Liver (tissue), 3 donors: ENCODE measurements at regions not wholly inside any gene's neighbourhood (a gene's known extent, or its start where the extent isn't known, plus 50 kb on each side); places are given as distances from the start of the nearest gene placed in this dataset.

ENCODE experiments used
- CTCF ChIP-seq: fragments of 150-350 bp; IDR thresholded peaks from 2 replicates; pipeline ENCODE4 v1.5.1; 2017; ENCODE audit warnings: improper control_type of control experiment, low read depth, low read length; ENCODE audit not compliant: missing input control
- EGR1 ChIP-seq, 2 donors: IDR thresholded peaks; 2 replicates each; pipeline ENCODE4 v1.6.1; 2016 to 2018; ENCODE audit warnings: antibody characterized with exemption in 2 of 2, low read depth in 2 of 2
- FOXA1 ChIP-seq: IDR thresholded peaks from 2 replicates; pipeline ENCODE4 v1.6.1; 2016; ENCODE audit warnings: antibody characterized with exemption
- GABPA ChIP-seq, 2 donors: IDR thresholded peaks in 1 of 2; conservative IDR thresholded peaks in 1 of 2; 2 replicates each; pipeline ENCODE4 v1.6.1; 2016; ENCODE audit warnings: antibody characterized with exemption in 2 of 2, mild to moderate bottlenecking in 1 of 2, moderate library complexity in 1 of 2
- JUND ChIP-seq, 2 donors: IDR thresholded peaks; 2 replicates each; pipeline ENCODE4 v1.6.1; 2016; ENCODE audit warnings: antibody characterized with exemption in 2 of 2
- MAX ChIP-seq: IDR thresholded peaks from 2 replicates; pipeline ENCODE4 v1.6.1; 2016; ENCODE audit warnings: antibody characterized with exemption
- NR2F2 ChIP-seq: IDR thresholded peaks from 2 replicates; pipeline ENCODE4 v1.6.1; 2016; ENCODE audit warnings: antibody characterized with exemption
- REST ChIP-seq: IDR thresholded peaks from 2 replicates; pipeline ENCODE4 v1.6.1; 2016; ENCODE audit warnings: antibody characterized with exemption, mild to moderate bottlenecking
- SP1 ChIP-seq: IDR thresholded peaks from 2 replicates; pipeline ENCODE4 v1.6.1; 2018; ENCODE audit warnings: antibody characterized with exemption, mild to moderate bottlenecking
- TAF1 ChIP-seq: conservative IDR thresholded peaks from 2 replicates; pipeline ENCODE4 v1.6.1; 2016; ENCODE audit warnings: antibody characterized with exemption, mild to moderate bottlenecking
- YY1 ChIP-seq: IDR thresholded peaks from 2 replicates; pipeline ENCODE4 v1.6.1; 2016; ENCODE audit warnings: antibody characterized with exemption, mild to moderate bottlenecking
- TF ChIP-seq, protein P1 (sequence below): IDR thresholded peaks from 2 replicates; pipeline ENCODE4 v1.6.1; 2016; ENCODE audit warnings: antibody characterized with exemption
- donor health status: healthy.
- donor health status: healthy.

GRCh38 chr2:196249171-196249570, 77.8 kb upstream of the STK17B start:
- no peak for TF ChIP-seq GABPA (IDR thresholded peaks at IDR 0.05 in 1 of 2, conservative IDR thresholded peaks at IDR 0.05 in 1 of 2)
- no peak for TF ChIP-seq YY1
- TF ChIP-seq CTCF = no peak
- TF ChIP-seq MAX = no peak
- TF ChIP-seq NR2F2 = no peak
- TF ChIP-seq EGR1 (IDR thresholded peaks at IDR 0.05; ENCODE audit: low read depth in 2 of 2) = no peak
- no peak for TF ChIP-seq SP1
- no peak for TF ChIP-seq JUND (IDR thresholded peaks at IDR 0.05)
- TF ChIP-seq FOXA1 = no peak
- no peak for TF ChIP-seq TAF1
- TF ChIP-seq, protein P1, sequence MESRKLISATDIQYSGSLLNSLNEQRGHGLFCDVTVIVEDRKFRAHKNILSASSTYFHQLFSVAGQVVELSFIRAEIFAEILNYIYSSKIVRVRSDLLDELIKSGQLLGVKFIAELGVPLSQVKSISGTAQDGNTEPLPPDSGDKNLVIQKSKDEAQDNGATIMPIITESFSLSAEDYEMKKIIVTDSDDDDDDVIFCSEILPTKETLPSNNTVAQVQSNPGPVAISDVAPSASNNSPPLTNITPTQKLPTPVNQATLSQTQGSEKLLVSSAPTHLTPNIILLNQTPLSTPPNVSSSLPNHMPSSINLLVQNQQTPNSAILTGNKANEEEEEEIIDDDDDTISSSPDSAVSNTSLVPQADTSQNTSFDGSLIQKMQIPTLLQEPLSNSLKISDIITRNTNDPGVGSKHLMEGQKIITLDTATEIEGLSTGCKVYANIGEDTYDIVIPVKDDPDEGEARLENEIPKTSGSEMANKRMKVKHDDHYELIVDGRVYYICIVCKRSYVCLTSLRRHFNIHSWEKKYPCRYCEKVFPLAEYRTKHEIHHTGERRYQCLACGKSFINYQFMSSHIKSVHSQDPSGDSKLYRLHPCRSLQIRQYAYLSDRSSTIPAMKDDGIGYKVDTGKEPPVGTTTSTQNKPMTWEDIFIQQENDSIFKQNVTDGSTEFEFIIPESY = no peak
- no peak for TF ChIP-seq REST
